Tongue (tissue), 1 donor: ENCODE measurements at regions not wholly inside any gene's neighbourhood (a gene's known extent, or its start where the extent isn't known, plus 50 kb on each side); places are given as distances from the start of the nearest gene placed in this dataset.

Source experiments
- DNase-seq: peaks from one replicate; pipeline ENCODE4 v3.0.0-alpha.2; 2015

- DNase-seq, result no peak
These were observed 1180.6 kb upstream of the CDH18 start for GRCh38 chr5:21168557-21168956.

- DNase-seq, result no peak
These were observed 1177.3 kb upstream of the CDH18 start for GRCh38 chr5:21165344-21165743.

GRCh38 chr5:21164425-21164824, 1176.4 kb upstream of the CDH18 start:
- DNase-seq, result no peak

DNA sequence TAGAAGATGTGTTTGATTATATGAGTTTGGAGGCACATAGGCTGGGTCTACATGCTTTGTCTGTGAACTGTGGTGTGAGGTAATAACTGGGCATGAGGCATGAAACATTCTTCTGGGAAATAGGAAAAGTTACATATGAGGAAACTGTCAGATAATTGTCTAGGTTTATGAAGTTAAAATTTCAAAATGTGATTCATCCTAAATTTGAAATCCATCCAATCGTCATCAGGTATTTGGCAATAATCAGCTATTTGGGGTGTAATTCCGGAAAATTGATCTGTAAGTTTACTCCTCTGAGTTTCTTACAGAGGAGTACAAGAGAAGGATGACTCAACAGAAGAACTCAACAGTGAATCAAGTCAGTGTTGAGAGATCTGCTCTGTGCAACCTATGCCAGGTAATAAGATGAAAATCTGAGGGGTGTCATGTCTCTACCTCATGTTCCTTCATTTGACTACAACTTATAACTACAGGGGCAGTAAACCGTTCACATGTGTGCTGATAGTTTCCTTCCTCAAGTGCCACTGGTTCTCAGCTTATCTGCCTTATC, 1171.6 kb upstream of the CDH18 start:
- DNase-seq, result no peak

- no peak for DNase-seq
These were observed 1166.5 kb upstream of the CDH18 start for GRCh38 chr5:21154526-21154925.

- DNase-seq, result no peak
These were observed 1164.6 kb upstream of the CDH18 start for GRCh38 chr5:21152611-21153010.

- DNase-seq, result no peak
These were observed 1157.4 kb upstream of the CDH18 start for GRCh38 chr5:21145376-21145775.

DNA sequence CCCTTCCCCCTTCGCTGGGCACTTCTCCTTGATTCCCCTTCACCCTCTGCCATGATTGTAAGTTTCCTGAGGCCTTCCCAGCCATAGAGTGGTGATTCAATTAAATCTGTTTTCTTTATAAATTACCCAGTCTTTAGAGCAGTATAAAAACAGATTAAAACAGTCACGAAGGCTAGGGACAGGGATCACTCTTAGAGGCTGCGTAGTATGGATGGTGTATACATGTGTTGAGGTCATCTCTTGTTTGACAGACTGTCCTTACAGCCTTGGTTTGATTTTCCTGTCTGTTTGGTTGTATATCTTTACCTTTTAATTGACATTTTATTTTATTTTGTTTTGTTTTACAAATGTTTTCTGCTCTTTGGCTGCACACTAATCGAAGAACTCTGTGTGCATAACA, 1155.7 kb upstream of the CDH18 start:
- DNase-seq, result no peak

- DNase-seq, result no peak
These were observed 1154.8 kb upstream of the CDH18 start for GRCh38 chr5:21142791-21143190.

DNA sequence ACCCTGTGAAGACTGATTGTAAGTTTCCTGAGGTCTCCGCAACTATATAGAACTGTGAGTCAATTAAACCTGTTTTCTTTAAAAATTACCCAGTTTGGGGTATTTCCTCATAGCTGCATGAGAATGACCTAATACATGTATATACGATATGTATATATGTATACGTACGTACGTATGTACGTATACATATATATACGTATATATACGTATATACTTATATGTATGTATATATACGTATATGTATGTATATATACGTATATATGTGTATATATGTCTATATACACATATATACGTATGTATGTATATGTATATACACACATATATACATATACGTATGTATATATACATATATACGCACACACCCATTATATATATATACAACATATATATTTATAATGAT, 1153.0 kb upstream of the CDH18 start:
- DNase-seq, result no peak

DNA sequence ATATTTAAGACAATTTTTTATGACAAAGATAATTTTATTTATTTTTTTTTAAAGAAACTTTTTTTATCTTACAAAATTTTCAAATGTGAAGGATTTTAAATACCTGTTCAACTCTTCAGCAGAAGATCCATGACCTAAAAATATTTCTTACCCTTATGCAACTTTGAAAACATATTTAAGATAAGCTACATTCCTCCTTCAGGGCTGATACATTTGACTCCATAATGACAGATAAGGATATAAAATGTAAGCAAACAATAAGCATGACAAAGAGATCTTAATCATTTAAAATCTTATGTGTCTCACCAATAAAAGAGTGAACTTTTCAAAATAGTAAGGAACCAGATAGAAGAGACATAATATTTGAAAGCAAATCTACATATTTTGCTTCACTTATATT, 1138.2 kb upstream of the CDH18 start:
- DNase-seq, result no peak

DNA sequence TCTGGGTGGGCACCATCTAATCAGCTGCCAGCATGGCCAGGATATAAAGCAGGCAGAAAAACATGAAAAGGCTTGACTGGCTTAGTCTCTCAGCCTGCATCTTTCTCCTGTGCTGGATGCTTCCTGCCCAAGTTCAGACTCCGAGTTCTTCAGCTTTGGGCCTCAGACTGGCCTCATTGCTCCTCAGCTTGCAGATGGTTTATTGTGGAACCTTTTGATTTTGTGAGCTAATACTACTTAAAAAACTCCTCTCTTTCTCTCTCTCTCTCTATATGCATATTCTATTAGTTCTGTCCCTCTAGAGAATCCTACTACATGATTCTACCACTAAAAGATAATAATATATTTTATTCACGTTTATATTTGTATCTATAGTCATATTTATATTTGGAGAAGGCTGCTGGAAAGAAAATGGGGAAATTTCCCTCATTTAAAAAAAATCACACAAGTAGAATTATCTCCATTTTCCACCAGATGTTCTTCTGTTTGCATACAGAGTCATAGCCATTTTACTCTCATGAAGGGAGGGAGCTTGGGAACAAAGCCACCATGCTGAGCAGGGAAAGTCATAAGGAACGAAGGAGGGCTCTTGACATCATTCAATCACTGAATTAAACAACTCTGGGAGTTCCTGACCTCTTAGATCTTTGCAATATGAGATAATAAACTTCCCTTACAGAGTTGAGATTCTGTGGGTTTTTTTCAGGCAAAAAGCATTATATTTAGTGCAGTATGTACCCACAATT, 1137.4 kb upstream of the CDH18 start:
- DNase-seq, result no peak

GRCh38 chr5:21121213-21121612, 1133.2 kb upstream of the CDH18 start:
- no peak for DNase-seq

- DNase-seq, result no peak
These were observed 1109.7 kb upstream of the CDH18 start for GRCh38 chr5:21097661-21098060.

- DNase-seq, result no peak
These were observed 1106.6 kb upstream of the CDH18 start for GRCh38 chr5:21094619-21095018.

GRCh38 chr5:21087766-21088165, 1099.8 kb upstream of the CDH18 start:
- no peak for DNase-seq

- no peak for DNase-seq
These were observed 1097.8 kb upstream of the CDH18 start for GRCh38 chr5:21085791-21086190.

DNA sequence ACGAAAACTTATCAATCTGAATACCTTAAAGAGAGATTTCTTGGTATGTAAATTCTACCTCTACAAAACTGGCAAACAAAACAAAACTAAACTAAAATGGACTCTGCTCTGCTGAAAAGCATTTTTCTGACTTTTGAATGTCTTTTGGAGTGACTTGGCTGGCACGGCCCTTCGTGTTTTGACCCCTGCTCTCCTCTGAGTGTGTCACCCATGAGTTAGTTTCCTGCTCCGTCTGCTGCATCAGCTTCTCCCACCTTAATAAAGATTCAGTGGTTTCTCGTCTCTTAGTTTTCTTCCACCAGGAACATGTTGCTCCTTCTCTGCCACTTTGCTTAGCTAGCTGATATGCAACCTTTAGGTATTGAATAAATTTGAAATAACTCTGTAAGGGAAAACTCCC, 1084.0 kb upstream of the CDH18 start:
- DNase-seq, result no peak

DNA sequence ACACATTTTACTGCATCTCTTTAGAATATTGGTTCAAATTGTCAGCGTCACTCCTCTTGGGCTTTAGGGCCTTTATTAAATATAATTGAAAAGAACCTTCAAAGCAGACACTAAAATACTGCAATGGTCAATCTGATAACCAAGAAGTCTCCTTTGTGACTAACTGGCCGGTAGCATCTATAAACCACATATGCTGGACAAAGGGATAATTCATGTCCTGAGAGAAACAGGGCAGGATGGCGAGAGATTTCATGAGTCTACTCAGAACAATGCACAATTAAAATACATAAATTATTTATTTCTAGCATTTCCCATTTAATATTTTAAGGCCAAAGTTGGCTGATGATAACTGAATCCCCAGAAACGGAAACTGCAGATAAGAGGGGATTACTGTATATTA, 1083.4 kb upstream of the CDH18 start:
- DNase-seq, result no peak

DNA sequence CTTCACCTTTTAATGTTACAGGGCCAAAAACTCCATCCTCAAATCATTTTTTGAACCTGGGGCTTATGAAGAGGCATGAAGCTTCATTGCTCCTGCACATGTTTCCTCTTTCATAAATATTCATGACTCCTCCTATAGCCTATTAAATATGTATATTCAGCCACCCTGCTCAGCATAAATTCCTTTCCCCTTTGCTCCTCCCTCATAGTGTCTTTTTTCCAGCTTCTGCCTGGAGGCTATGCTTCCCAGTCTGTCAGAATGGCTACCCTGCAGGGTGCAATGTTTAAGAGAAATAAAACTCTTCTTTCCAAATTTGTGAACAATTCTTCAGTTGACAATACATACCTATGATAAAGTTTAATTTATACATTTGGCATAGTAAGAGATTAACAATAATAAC, 1082.9 kb upstream of the CDH18 start:
- no peak for DNase-seq

DNA sequence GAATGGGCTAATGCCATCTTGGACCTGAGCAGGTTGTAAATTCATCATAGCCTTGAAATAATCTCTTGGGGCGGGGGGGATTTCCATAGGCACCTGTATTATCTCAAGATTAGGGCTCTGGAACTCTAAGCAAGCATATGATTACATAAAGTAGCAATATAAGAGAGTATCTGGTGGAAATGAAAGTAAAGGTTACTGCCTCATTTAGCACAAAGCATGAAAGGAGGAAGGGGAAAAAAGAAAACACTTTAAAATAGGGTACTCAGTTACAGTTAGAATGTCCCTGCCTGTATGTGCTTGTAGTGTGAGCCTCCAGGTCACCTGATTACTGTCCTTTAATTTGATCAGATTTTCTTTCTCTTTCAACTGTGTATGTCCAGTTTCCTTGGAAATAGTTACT, 1079.7 kb upstream of the CDH18 start:
- no peak for DNase-seq

DNA sequence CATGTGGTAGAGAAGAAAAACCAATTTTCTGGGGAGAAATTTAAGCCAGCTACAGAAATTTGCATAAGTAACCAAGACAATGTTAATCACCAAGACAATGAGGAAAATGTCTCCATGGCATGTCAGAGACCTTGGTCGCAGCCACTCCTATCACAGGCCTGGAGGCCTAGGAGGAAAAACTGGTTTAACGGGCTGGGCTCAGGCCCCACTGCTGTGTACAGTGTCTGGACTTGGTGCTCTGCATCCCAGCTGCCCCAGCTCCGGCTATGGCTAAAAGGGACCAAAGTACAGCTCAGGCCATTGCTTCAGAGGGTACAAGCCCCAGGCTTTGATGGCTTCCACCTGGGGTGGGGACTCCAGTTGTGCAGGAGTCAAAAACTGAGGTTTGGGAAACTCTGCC, 1075.1 kb upstream of the CDH18 start:
- DNase-seq, result no peak

DNA sequence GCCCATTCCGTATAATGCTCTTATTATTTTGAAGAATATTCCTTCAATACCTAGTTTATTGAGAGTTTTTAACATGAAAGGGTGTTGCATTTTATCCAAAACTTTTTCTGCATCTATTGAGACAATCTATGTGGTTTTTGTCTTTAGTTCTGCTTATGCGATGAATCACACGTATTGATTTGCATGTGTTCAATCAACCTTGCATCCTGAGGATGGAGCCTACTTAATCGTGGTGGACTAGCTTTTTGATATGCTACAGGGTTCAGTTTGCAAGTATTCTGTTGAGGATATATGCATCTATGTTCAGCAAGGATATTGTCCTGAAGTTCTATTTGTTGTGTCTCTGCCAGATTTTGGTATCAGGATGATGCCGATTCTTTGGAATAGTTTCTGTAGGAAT, 1070.3 kb upstream of the CDH18 start:
- no peak for DNase-seq

GRCh38 chr5:21051945-21052344, 1063.9 kb upstream of the CDH18 start:
- DNase-seq, result no peak

- DNase-seq, result no peak
These were observed 1061.9 kb upstream of the CDH18 start for GRCh38 chr5:21049901-21050300.
